NB4 (cell line): ENCODE measurements at regions not wholly inside any gene's neighbourhood (a gene's known extent, or its start where the extent isn't known, plus 50 kb on each side); places are given as distances from the start of the nearest gene placed in this dataset.

Source experiments
- CTCF ChIP-seq: IDR thresholded peaks from one replicate; pipeline ENCODE4 v1.5.1; 2012; ENCODE audit warnings: low read depth, low read length
- POLR2A ChIP-seq: IDR thresholded peaks from 2 replicates; pipeline ENCODE4 v1.6.1; 2011; ENCODE audit warnings: mild to moderate bottlenecking; ENCODE audit not compliant: insufficient read length; ENCODE audit errors: extremely low read depth

- TF ChIP-seq CTCF: no peak
- no peak for TF ChIP-seq POLR2A
Observed at GRCh38 chr13:84418041-84418440, 535.8 kb upstream of the SLITRK1 start.
